ENCODE measurements at regions not wholly inside any gene's neighbourhood (a gene's known extent, or its start where the extent isn't known, plus 50 kb on each side); places are given as distances from the start of the nearest gene placed in this dataset.
"Not testable (repeated sequence)": the region's sequence is repeated elsewhere in the genome, so short reads cannot be mapped to it uniquely, and the experiment has no call there.

- H3K4me3 ChIP-seq, result no peak overlapping the region
- no peaks in the 10 kb centered on the region for H3K36me3 ChIP-seq
- no peak for DNase-seq
- H3K9me3 ChIP-seq, result no peaks in the 10 kb centered on the region
- no peaks in the 10 kb centered on the region for H3K27me3 ChIP-seq
Observed at GRCh38 chr9:87035879-87036278, 88.6 kb upstream of the GAS1 start.

- no peaks in the 10 kb centered on the region for H3K9me3 ChIP-seq
- H3K4me3 ChIP-seq, result no peak overlapping the region
- no peaks in the 10 kb centered on the region for H3K36me3 ChIP-seq
- no peak for DNase-seq
- no peaks in the 10 kb centered on the region for H3K27me3 ChIP-seq
Observed at GRCh38 chr9:87036506-87036905, 89.2 kb upstream of the GAS1 start.

- H3K27me3 ChIP-seq, result no peaks in the 10 kb centered on the region
- DNase-seq, result no peak
Observed at GRCh38 chr9:87039809-87040392, 92.6 kb upstream of the GAS1 start.

GRCh38 chr9:87040410-87041009 is 93.2 kb upstream of the GAS1 start:
- no peaks in the 10 kb centered on the region for H3K9me3 ChIP-seq
- H3K36me3 ChIP-seq, result no peaks in the 10 kb centered on the region
- no peak for DNase-seq
- H3K27me3 ChIP-seq, result no peaks in the 10 kb centered on the region
- H3K4me3 ChIP-seq, result no peak overlapping the region

More at GRCh38 chr9:87039809-87040392, 92.6 kb upstream of the GAS1 start:
- Histone ChIP-seq H3K4me3 (no peak overlapping the region), H3K9me3 (no peaks in the 10 kb centered on the region), H3K36me3 (no peaks in the 10 kb centered on the region)

- not testable (repeated sequence) for H3K9me3 ChIP-seq, H3K27me3 ChIP-seq, DNase-seq, H3K4me3 ChIP-seq, H3K36me3 ChIP-seq
Observed at GRCh38 chr9:87041553-87042235, 94.4 kb upstream of the GAS1 start.

GRCh38 chr9:87049929-87050608 is 102.8 kb upstream of the GAS1 start:
- H3K9me3 ChIP-seq, H3K36me3 ChIP-seq, H3K27me3 ChIP-seq, H3K4me3 ChIP-seq, DNase-seq: not testable (repeated sequence)

- no peaks in the 10 kb centered on the region for H3K36me3 ChIP-seq
- no peaks in the 10 kb centered on the region for H3K27me3 ChIP-seq
- no peak for DNase-seq
- no peaks in the 10 kb centered on the region for H3K9me3 ChIP-seq
- no peak overlapping the region for H3K4me3 ChIP-seq
Observed at GRCh38 chr9:87054999-87055686, 107.8 kb upstream of the GAS1 start.

GRCh38 chr9:87059772-87060171 is 112.5 kb upstream of the GAS1 start:
- H3K27me3 ChIP-seq, result no peaks in the 10 kb centered on the region
- no peaks in the 10 kb centered on the region for H3K9me3 ChIP-seq
- DNase-seq, result no peak
- H3K36me3 ChIP-seq, result no peaks in the 10 kb centered on the region
- H3K4me3 ChIP-seq, result no peak overlapping the region

GRCh38 chr9:87062746-87063145 is 115.4 kb upstream of the GAS1 start:
- no peaks in the 10 kb centered on the region for H3K36me3 ChIP-seq
- H3K27me3 ChIP-seq, result no peaks in the 10 kb centered on the region
- no peak overlapping the region for H3K4me3 ChIP-seq
- no peaks in the 10 kb centered on the region for H3K9me3 ChIP-seq
- DNase-seq, result no peak

- Histone ChIP-seq H3K4me3 (no peak overlapping the region), H3K36me3 (no peaks in the 10 kb centered on the region), H3K9me3 (no peaks in the 10 kb centered on the region), H3K27me3 (no peaks in the 10 kb centered on the region)
- DNase-seq, result no peak
Observed at GRCh38 chr9:87063246-87063645, 115.9 kb upstream of the GAS1 start.

- Histone ChIP-seq H3K36me3 (no peaks in the 10 kb centered on the region), H3K27me3 (no peaks in the 10 kb centered on the region), H3K4me3 (no peak overlapping the region), H3K9me3 (no peaks in the 10 kb centered on the region)
- DNase-seq, result no peak
Observed at GRCh38 chr9:87063871-87064270, 116.6 kb upstream of the GAS1 start.

- no peaks in the 10 kb centered on the region for H3K36me3 ChIP-seq
- H3K9me3 ChIP-seq, result no peaks in the 10 kb centered on the region
- H3K4me3 ChIP-seq, result no peak overlapping the region
- no peak for DNase-seq
- H3K27me3 ChIP-seq, result no peaks in the 10 kb centered on the region
Observed at GRCh38 chr9:87064311-87064710, 117.0 kb upstream of the GAS1 start.

GRCh38 chr9:87065981-87066380 is 118.7 kb upstream of the GAS1 start:
- DNase-seq, result no peak
- Histone ChIP-seq H3K9me3 (no peaks in the 10 kb centered on the region), H3K27me3 (no peaks in the 10 kb centered on the region), H3K36me3 (no peaks in the 10 kb centered on the region), H3K4me3 (no peak overlapping the region)

- Histone ChIP-seq H3K36me3 (no peaks in the 10 kb centered on the region), H3K4me3 (no peak overlapping the region), H3K9me3 (no peaks in the 10 kb centered on the region), H3K27me3 (no peaks in the 10 kb centered on the region)
- DNase-seq, result no peak
Observed at GRCh38 chr9:87067426-87067825, 120.1 kb upstream of the GAS1 start.

- no peaks in the 10 kb centered on the region for H3K9me3 ChIP-seq
- no peaks in the 10 kb centered on the region for H3K27me3 ChIP-seq
- H3K4me3 ChIP-seq, result no peak overlapping the region
- DNase-seq, result no peak
- H3K36me3 ChIP-seq, result no peaks in the 10 kb centered on the region
Observed at GRCh38 chr9:87068177-87068840, 121.0 kb upstream of the GAS1 start.

GRCh38 chr9:87069690-87070089 is 122.4 kb upstream of the GAS1 start:
- H3K9me3 ChIP-seq, result no peaks in the 10 kb centered on the region
- no peaks in the 10 kb centered on the region for H3K27me3 ChIP-seq
- H3K4me3 ChIP-seq, result no peak overlapping the region
- H3K36me3 ChIP-seq, result no peaks in the 10 kb centered on the region
- DNase-seq, result no peak

- Histone ChIP-seq H3K9me3 (no peaks in the 10 kb centered on the region), H3K27me3 (no peaks in the 10 kb centered on the region), H3K4me3 (no peak overlapping the region), H3K36me3 (no peaks in the 10 kb centered on the region)
- DNase-seq, result no peak
Observed at GRCh38 chr9:87070336-87070735, 123.0 kb upstream of the GAS1 start.

Data from MG63 (cell line).